Rectal smooth muscle tissue (tissue), 1 donor: ENCODE measurements at regions not wholly inside any gene's neighbourhood (a gene's known extent, or its start where the extent isn't known, plus 50 kb on each side); places are given as distances from the start of the nearest gene placed in this dataset.

Experiments used
- H3K27ac ChIP-seq: one replicate; pipeline ENCODE4 v1.7.0; 2013; ENCODE audit warnings: low read depth, low read length, inconsistent platforms
- H3K27me3 ChIP-seq: one replicate; pipeline ENCODE4 v1.7.0; 2013; ENCODE audit warnings: low read length; ENCODE audit not compliant: control insufficient read depth, insufficient read depth
- H3K36me3 ChIP-seq: one replicate; pipeline ENCODE4 v1.7.0; 2013; ENCODE audit warnings: low read length; ENCODE audit not compliant: control insufficient read depth, insufficient read depth
- H3K4me1 ChIP-seq: one replicate; pipeline ENCODE4 v1.7.0; 2013; ENCODE audit warnings: low read length; ENCODE audit not compliant: control insufficient read depth, insufficient read depth
- H3K4me3 ChIP-seq: one replicate; pipeline ENCODE4 v1.7.0; 2013; ENCODE audit warnings: low read length
- H3K9ac ChIP-seq: one replicate; pipeline ENCODE4 v1.7.0; 2013; ENCODE audit warnings: low read length

DNA sequence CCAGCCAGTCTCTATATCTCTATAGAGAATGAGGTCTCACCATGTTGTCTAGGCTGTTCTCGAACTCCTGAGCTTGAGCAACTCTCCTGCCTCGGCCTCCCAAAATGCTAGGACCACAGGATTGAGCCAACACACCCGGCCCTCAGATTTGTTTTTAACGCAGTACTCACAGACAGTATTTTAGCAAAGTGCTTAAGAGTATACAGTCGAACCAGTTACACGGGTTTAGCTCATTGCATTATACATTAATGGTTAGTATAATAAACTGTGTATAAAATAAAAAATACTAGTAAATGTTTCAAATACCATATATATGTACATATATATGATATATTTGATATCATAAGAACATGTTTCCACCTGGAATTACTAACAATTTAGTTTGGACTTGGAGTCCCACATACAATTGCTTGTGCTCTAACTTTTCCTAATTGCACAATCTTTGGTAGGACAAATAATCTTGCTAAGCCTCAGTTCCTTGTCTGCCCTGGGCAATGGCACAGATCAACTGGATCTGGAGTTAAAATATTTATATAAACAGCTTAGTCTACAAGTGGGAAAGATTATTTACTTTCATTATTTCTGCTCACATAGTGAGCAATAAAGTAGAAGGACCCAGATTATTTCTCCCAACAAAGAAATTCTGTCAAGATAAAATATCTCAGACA, 508.9 kb upstream of the LRATD1 start:
- Histone ChIP-seq H3K4me1 (no peaks in the 10 kb centered on the region), H3K4me3 (no peak overlapping the region), H3K27me3 (no peaks in the 10 kb centered on the region), H3K9ac (no peak overlapping the region), H3K36me3 (no peaks in the 10 kb centered on the region), H3K27ac (no peak overlapping the region)

DNA sequence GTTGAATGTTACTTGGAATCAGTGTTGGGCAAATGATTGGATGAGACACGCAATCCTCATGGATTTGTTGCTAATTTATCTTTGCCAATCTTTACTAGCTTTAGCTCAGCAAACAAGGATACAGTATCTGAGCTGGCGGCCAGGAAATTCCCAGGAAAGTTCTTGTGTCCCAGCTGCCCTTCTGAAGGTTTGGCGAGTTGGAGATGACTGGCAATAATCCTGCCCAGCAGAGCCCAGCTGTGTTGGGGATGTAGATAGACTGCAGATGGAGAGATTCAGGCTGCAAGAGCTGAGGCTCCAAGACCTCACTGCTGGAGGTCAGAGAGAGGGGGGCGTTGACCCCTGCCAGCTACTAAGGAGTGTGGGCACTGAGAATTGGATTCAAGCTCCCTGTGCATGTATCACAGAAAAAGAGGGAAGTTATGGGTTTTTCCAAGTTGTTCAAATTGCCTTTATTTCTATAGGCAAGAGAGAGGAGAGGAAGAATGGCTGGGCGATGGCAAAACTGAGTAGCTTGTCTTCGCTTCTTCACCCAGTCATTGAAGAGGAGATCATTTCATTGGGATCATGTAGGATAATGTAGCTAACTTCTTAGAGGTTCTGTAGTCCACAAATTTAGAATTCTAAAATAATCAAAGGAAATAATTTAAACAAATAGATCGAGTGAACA, 506.8 kb upstream of the LRATD1 start:
- Histone ChIP-seq H3K36me3 (no peaks in the 10 kb centered on the region), H3K9ac (no peak overlapping the region), H3K4me3 (no peak overlapping the region), H3K4me1 (no peaks in the 10 kb centered on the region), H3K27me3 (no peaks in the 10 kb centered on the region), H3K27ac (no peak overlapping the region)

DNA sequence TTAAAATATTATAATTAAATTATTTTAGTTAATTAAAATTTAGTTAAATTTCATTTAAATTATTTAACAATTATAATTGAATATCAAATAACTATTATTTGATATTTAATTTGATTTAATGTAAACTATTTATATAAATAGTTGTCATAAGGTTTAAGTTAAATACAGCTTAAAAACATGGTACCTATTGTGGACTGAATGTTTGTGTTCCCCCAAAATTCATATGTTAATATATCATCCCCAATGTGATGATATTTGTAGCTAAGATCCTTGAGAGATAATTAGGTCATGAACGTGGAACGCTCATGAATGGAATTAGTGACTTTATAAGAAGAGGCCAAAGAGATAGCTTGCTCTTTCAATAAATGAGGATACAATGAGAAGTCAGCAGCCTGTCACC, 505.7 kb upstream of the LRATD1 start:
- no peak overlapping the region for H3K27ac ChIP-seq
- no peak overlapping the region for H3K4me3 ChIP-seq
- H3K36me3 ChIP-seq = no peaks in the 10 kb centered on the region
- H3K9ac ChIP-seq = no peak overlapping the region
- no peaks in the 10 kb centered on the region for H3K4me1 ChIP-seq
- H3K27me3 ChIP-seq = no peaks in the 10 kb centered on the region

DNA sequence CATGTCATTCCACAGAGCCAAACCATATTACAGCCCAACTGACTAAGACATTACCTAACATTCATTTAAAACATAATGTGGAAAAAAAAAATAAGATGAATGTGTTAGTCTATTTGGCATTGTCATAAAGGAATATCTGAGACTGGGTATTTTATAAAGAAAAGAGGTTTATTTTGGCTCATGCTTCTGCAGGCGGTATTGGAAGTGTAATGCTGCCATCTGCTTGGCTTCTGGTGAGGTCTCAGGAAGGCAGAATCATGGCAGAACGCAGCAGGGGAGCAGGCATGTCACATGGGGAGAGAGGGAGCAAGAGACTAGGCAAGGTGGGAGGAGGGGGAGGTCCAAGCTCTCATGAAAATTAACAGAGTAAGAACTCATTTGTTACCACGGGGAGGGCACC, 504.8 kb upstream of the LRATD1 start:
- Histone ChIP-seq H3K4me3 (no peak overlapping the region), H3K27me3 (no peaks in the 10 kb centered on the region), H3K9ac (no peak overlapping the region), H3K4me1 (no peaks in the 10 kb centered on the region), H3K36me3 (no peaks in the 10 kb centered on the region), H3K27ac (no peak overlapping the region)

DNA sequence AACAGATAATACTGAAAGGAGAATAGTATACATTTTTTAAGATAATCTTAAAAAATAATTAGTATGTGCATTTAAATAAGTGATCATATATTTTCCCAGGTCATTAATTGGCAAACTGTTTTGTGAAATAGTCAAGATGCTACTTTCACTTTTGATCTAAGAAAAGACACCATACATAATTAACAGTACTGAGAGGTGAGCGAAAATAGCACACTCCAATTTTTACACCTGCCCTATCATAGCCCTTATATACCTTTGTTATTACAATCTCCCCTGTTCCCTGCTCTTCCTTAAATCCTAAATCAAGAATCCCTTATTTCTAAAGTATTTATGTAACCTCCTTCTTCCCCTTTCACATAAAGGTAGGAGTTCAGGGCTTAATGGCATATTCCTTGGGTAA, 500.1 kb upstream of the LRATD1 start:
- H3K4me3 ChIP-seq = no peak overlapping the region
- H3K27me3 ChIP-seq = no peaks in the 10 kb centered on the region
- H3K9ac ChIP-seq = no peak overlapping the region
- no peaks in the 10 kb centered on the region for H3K4me1 ChIP-seq
- no peaks in the 10 kb centered on the region for H3K36me3 ChIP-seq
- H3K27ac ChIP-seq = no peak overlapping the region

DNA sequence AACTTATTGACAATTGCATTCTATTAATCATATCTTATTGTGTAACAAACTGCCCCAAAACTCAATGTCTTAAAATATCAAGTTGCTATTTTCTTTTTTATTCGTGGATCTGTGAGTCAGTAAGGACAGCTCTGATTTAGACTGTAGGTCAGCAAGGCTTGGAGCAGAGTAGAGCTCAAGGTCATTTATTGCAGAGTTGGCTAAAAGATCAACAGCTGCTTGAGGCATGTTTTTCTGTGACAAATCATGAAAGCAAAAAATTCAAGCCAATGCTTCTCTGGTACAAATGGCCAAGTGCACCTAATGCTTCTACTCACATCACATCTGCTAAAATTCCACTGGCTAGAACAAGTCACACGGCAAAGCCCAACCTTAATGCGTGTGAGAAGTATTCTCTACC, 497.7 kb upstream of the LRATD1 start:
- H3K27ac ChIP-seq = no peak overlapping the region
- no peaks in the 10 kb centered on the region for H3K27me3 ChIP-seq
- no peaks in the 10 kb centered on the region for H3K36me3 ChIP-seq
- no peak overlapping the region for H3K4me3 ChIP-seq
- no peak overlapping the region for H3K9ac ChIP-seq
- H3K4me1 ChIP-seq = no peaks in the 10 kb centered on the region

DNA sequence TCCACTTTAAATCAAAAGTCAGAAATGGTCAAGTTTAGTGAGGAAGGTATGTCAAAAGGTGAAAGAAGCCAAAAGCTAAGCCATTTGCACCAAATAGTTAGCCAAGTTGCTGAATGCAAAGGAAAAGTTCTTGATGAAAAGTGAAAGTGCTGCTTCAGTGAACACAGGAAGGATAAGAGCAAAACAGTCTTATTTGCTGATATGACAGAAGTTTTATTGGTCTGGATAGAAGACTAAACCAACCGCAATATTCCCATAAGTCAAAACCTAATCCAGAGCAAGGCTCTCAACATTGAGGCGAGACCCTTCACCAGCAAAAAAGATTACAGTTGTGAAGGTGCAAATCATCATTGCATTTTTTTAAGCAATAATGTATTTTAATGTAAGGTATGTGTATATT, 496.5 kb upstream of the LRATD1 start:
- no peak overlapping the region for H3K4me3 ChIP-seq
- no peak overlapping the region for H3K27ac ChIP-seq

DNA sequence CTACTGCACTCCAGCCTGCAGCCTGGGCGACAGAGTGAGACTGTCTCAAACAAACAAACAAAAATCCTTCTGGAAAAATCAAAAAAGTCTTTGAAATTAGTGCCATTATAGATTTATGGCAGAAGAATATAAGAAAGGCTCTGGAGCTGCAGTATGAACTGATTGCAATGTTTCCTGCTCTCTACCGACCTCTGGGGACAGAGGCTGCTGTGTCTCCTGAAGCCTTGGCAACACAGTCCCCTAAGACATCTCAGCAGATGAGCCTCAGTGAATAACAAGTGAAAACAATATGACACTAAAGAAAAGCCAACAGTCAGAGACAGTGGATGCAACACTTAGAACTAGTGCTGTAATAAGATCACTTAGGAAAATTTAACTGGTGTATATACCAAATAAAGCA, 494.9 kb upstream of the LRATD1 start:
- H3K4me3 ChIP-seq = no peak overlapping the region
- H3K9ac ChIP-seq = no peak overlapping the region
- H3K27ac ChIP-seq = no peak overlapping the region
- no peaks in the 10 kb centered on the region for H3K27me3 ChIP-seq
- H3K36me3 ChIP-seq = no peaks in the 10 kb centered on the region
- no peaks in the 10 kb centered on the region for H3K4me1 ChIP-seq

More for the DNA sequence above, 496.5 kb upstream of the LRATD1 start:
- Histone ChIP-seq H3K9ac (no peak overlapping the region), H3K27me3 (no peaks in the 10 kb centered on the region), H3K36me3 (no peaks in the 10 kb centered on the region), H3K4me1 (no peaks in the 10 kb centered on the region)

DNA sequence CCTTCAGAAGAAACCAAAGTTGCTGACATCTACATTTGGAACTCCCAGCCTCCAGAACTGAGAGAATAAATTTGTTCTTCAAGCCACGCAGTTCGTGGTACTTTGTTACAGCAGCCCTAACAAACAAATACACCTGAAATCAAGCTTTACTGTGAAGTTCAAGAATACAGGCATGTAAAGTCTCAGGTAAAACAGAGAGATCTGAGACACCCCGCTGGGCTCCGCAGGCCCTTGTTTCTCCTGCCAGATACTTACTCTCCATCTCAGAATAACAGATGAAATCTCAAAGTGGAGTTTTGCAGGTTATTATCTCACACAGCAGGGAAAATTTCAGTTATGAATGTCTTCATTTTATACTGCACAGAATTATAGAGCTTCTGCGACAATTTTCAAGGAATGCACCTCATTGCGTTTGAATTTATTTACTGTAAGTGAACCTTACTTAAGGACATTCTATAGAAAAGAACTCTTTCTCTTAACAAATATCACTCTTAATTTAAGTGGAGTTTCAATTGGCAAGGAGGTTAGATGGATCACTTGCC, 492.4 kb upstream of the LRATD1 start:
- H3K9ac ChIP-seq = no peak overlapping the region
- H3K4me1 ChIP-seq = no peaks in the 10 kb centered on the region
- no peaks in the 10 kb centered on the region for H3K36me3 ChIP-seq
- no peaks in the 10 kb centered on the region for H3K27me3 ChIP-seq
- H3K4me3 ChIP-seq = no peak overlapping the region
- H3K27ac ChIP-seq = no peak overlapping the region

DNA sequence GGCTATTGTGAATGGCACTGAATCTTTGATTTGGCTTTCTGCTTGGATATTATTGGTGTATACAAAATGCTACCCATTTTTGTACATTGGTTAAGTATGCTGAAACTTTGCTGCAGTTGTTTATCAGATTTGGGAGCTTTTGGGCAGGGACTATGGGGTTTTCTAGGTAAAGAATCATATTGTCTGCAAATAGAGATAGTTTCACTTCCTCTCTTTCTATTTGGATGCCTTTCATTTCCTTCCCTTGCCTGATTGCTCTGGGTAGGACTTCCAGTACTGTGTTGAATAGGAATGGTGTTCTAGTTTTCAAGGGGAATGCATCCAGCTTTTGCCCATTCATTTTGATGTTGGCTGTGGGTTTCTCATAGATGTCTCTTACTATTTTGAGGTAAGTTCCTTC, 489.1 kb upstream of the LRATD1 start:
- Histone ChIP-seq H3K36me3 (no peaks in the 10 kb centered on the region), H3K27ac (no peak overlapping the region), H3K4me3 (no peak overlapping the region), H3K27me3 (no peaks in the 10 kb centered on the region), H3K4me1 (no peaks in the 10 kb centered on the region), H3K9ac (no peak overlapping the region)

DNA sequence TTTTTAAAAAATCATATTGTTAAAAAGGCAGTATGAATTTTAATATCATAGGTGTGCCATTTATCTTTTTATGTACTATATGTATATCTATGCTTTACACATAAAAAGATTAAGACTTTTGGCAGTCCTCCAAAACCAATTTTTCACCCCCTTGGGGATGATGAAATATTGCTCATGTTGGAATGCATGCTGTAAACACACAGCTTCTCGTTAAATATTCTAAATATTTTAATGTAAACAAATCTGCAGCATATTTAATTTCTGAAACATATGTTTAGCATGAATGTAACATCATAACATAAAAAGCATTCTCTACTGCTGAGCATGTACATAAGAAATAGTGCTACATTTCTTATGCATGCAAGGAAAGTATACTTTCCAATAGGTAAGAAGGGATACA, 484.3 kb upstream of the LRATD1 start:
- Histone ChIP-seq H3K4me3 (no peak overlapping the region), H3K36me3 (no peaks in the 10 kb centered on the region), H3K4me1 (no peaks in the 10 kb centered on the region), H3K27ac (no peak overlapping the region), H3K27me3 (no peaks in the 10 kb centered on the region), H3K9ac (no peak overlapping the region)

DNA sequence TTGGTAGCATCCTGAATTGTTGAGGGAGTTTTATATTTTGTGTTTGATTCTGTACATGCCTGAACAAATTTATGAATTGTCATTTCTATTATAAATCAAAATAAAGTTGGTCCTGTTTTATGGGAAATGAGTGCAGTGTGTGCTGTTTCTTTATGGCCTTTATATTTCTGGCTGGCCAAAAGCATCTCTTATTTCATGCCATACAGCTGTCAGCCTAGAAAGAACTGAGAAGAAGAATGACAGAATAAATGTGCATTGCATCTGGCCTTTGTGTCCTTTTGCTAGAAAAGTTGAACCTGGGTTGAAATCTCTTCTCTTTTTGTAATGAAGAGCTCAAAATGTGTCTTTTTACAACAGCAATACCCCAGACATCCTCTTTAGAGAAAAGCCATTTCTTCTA, 474.7 kb upstream of the LRATD1 start:
- H3K27me3 ChIP-seq = no peaks in the 10 kb centered on the region
- H3K4me3 ChIP-seq = no peak overlapping the region
- H3K4me1 ChIP-seq = no peaks in the 10 kb centered on the region
- no peak overlapping the region for H3K9ac ChIP-seq
- no peaks in the 10 kb centered on the region for H3K36me3 ChIP-seq
- no peak overlapping the region for H3K27ac ChIP-seq

DNA sequence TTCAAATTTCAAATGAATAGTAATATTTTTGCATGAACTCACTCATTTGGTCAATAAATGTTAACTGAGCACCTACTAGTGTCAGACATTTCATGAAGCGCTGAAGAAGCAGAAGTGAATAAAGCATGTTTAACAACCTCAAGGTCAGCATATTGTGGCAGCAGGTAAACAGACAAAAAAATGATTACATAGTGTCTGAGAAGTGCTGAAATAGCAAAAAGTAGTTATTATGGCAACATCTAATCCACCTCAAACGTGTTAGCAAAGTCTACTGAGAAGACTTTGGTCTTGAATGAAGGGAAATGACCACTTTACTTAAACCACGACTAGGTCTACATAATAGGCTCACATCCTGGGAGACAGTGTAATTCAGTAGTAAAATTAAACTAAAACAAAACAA, 452.2 kb upstream of the LRATD1 start:
- H3K9ac ChIP-seq = no peak overlapping the region
- H3K4me1 ChIP-seq = no peaks in the 10 kb centered on the region
- no peaks in the 10 kb centered on the region for H3K27me3 ChIP-seq
- H3K4me3 ChIP-seq = no peak overlapping the region
- H3K36me3 ChIP-seq = no peaks in the 10 kb centered on the region
- no peak overlapping the region for H3K27ac ChIP-seq
